ENCODE measurements at regions not wholly inside any gene's neighbourhood (a gene's known extent, or its start where the extent isn't known, plus 50 kb on each side); places are given as distances from the start of the nearest gene placed in this dataset.
"Not testable (repeated sequence)": the region's sequence is repeated elsewhere in the genome, so short reads cannot be mapped to it uniquely, and the experiment has no call there.

- Mint-ChIP-seq H3K27ac (no peak overlapping the region), H3K4me1 (ENCODE audit: low read depth) (no peaks in the 10 kb centered on the region), H3K4me3 (no peak overlapping the region), H3K27me3 (peaks cover 15% of the 10 kb centered on the region), H3K9me3 (ENCODE audit: low read depth) (peaks cover 4% of the 10 kb centered on the region), H3K36me3 (peaks cover under 1% of the 10 kb centered on the region)
Observed at GRCh38 chr21:35720208-35720731, 340.1 kb downstream of the SETD4 start.

DNA sequence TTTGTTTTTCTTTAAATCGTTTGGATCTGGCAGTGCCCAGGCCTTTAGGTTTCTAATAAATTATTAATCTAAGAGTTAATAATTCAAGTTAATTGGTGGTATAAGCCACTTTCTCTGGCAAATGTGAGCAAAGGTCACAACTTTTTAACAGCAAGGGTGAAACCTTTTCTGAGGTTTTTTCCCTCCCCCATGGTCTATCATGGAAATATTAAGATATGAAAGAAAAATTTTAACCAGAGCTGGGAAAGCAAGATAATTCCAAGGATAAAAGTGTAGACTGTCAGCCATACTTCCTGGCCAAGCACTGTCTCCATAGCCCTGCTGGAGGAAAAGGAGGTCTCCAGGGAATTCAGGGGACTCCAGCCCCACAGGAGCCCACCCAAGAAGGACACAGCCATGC, 341.2 kb downstream of the SETD4 start:
- Mint-ChIP-seq H3K27ac (no peak overlapping the region), H3K36me3 (no peaks in the 10 kb centered on the region), H3K27me3 (peaks cover 16% of the 10 kb centered on the region), H3K9me3 (ENCODE audit: low read depth) (peaks cover 4% of the 10 kb centered on the region), H3K4me3 (no peak overlapping the region), H3K4me1 (ENCODE audit: low read depth) (no peaks in the 10 kb centered on the region)

GRCh38 chr21:35716876-35717565, 343.3 kb downstream of the SETD4 start:
- Mint-ChIP-seq H3K4me3 (no peak overlapping the region), H3K9me3 (ENCODE audit: low read depth) (peaks cover under 1% of the 10 kb centered on the region), H3K36me3 (no peaks in the 10 kb centered on the region), H3K27ac (no peak overlapping the region), H3K27me3 (peaks cover 12% of the 10 kb centered on the region), H3K4me1 (ENCODE audit: low read depth) (no peaks in the 10 kb centered on the region)

- H3K36me3 Mint-ChIP-seq = no peaks in the 10 kb centered on the region
- no peaks in the 10 kb centered on the region for H3K9me3 Mint-ChIP-seq (ENCODE audit: low read depth)
- no peak overlapping the region for H3K4me3 Mint-ChIP-seq
- H3K27me3 Mint-ChIP-seq = peaks cover 12% of the 10 kb centered on the region
- no peak overlapping the region for H3K27ac Mint-ChIP-seq
- H3K4me1 Mint-ChIP-seq (ENCODE audit: low read depth) = peaks cover 2% of the 10 kb centered on the region
Observed at GRCh38 chr21:35713914-35714313, 346.4 kb downstream of the SETD4 start.

DNA sequence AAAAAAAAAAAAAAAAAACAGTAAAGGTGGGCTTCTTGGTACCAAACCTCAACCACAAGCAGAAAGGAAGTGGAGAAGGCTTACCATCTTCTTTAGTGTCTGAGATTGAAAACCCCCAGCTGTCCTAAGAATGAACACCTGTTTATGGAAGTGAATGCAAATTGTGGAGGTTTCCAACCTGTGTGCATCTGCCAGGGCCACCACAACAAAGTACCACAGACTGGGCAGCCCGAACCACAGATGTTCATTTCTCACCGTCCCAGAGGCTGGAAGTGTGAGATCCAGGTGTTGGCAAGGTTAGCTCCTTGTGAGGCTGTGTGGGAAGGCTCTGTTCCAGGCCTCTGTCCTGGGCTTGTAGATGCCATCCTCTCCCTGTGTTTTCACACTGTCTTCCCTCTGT, 348.7 kb downstream of the SETD4 start:
- Mint-ChIP-seq H3K4me1 (ENCODE audit: low read depth) (peaks cover 2% of the 10 kb centered on the region), H3K36me3 (no peaks in the 10 kb centered on the region), H3K27me3 (peaks cover 7% of the 10 kb centered on the region), H3K9me3 (ENCODE audit: low read depth) (no peaks in the 10 kb centered on the region), H3K27ac (no peak overlapping the region), H3K4me3 (no peak overlapping the region)

DNA sequence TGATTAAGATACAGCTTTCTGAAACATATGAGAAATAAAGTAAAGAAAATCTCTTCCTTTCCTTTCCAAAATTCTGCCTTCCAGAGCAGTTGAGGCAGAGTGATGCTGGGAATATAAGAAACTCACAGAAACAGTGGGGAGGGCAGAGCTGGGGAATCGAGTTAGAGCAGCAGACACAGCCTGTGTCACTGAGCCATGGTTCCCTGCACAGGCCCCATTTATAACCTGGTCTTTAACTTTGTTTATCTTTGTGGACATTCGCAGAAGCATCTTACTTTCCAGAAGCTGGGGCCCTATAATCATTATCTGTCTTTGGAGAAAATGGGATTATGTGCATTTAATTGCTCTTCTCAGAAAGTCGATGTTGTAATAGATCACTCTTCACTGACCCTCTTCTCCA, 349.1 kb downstream of the SETD4 start:
- no peaks in the 10 kb centered on the region for H3K9me3 Mint-ChIP-seq (ENCODE audit: low read depth)
- no peak overlapping the region for H3K4me3 Mint-ChIP-seq
- H3K27ac Mint-ChIP-seq = no peak overlapping the region
- H3K4me1 Mint-ChIP-seq (ENCODE audit: low read depth) = peaks cover 2% of the 10 kb centered on the region
- H3K36me3 Mint-ChIP-seq = no peaks in the 10 kb centered on the region
- peaks cover 7% of the 10 kb centered on the region for H3K27me3 Mint-ChIP-seq

DNA sequence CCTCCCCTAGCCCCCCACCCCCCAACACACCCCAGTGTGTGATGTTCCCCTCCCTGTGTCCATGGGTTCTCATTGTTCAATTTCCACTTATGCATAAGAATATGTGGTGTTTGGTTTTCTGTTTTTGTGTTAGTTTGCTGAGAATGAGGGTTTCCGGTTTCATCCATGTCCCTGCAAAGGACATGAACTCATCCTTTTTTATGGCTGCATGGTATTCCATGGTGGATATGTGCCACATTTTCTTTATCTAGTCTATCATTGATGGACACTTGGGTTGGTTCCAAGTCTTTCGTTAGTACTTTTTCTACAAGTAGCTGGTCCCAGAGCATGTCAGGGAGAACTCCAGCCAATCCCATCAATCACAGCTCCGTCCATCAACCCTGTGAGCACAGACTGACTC, 350.3 kb downstream of the SETD4 start:
- not testable (repeated sequence) for H3K27me3 Mint-ChIP-seq; H3K36me3 Mint-ChIP-seq; H3K4me1 Mint-ChIP-seq (ENCODE audit: low read depth); H3K4me3 Mint-ChIP-seq; H3K9me3 Mint-ChIP-seq (ENCODE audit: low read depth); H3K27ac Mint-ChIP-seq

DNA sequence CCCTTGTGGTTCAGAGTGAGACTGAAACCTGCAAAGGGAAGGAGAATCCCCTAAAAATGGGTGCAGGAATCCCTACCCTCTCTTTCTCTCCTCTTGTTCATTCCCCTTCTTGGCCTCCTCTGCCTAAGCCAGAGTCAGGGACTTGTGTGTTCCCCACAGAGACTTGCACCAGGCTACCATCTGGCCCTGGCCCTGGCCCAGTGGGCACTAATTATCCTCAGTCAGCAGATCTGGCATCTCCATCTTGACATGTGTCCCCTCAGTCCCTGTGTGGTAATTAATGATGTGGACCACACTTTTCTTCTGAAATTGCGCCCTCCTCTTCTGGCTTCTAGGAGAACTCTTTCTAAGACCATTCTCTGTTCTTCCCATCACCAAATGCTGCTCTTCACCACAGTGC, 354.4 kb downstream of the SETD4 start:
- H3K4me1 Mint-ChIP-seq (ENCODE audit: low read depth) = no peaks in the 10 kb centered on the region
- no peaks in the 10 kb centered on the region for H3K9me3 Mint-ChIP-seq (ENCODE audit: low read depth)
- H3K4me3 Mint-ChIP-seq = no peak overlapping the region
- H3K36me3 Mint-ChIP-seq = no peaks in the 10 kb centered on the region
- H3K27me3 Mint-ChIP-seq = peaks cover 15% of the 10 kb centered on the region
- H3K27ac Mint-ChIP-seq = no peak overlapping the region

DNA sequence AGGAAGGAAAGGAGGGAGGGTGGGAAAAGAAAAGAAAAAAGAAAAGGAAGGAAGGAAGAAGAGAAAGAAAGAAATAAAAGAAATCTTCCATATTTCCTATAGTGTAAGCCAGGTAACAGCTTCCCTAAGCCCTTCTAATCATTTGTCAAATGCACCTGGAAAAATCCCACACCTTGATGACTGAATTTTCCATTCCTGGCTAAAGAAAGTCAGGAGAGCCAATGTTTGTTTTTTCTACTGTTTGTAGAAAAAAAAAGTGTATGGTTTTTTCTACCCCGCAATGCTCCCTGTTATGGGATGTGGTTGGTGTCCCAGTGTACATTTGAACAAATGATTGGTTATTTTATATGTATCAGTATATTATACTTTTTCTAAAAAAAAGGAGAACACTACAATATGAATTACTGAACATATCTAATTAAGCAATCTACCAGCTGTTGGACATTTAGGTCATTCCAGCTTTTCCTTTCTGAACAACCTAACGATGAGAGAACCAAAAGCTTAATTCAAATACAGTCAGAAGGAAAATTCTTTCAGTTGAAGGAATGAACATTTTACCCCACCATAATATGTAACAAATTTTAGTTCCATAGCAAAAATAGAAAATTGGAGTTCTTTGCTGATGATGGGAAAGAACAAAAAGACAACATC, 355.0 kb downstream of the SETD4 start:
- Mint-ChIP-seq H3K9me3 (ENCODE audit: low read depth) (no peaks in the 10 kb centered on the region), H3K4me1 (ENCODE audit: low read depth) (no peaks in the 10 kb centered on the region), H3K4me3 (no peak overlapping the region), H3K27ac (no peak overlapping the region), H3K36me3 (no peaks in the 10 kb centered on the region), H3K27me3 (peaks cover 19% of the 10 kb centered on the region)

DNA sequence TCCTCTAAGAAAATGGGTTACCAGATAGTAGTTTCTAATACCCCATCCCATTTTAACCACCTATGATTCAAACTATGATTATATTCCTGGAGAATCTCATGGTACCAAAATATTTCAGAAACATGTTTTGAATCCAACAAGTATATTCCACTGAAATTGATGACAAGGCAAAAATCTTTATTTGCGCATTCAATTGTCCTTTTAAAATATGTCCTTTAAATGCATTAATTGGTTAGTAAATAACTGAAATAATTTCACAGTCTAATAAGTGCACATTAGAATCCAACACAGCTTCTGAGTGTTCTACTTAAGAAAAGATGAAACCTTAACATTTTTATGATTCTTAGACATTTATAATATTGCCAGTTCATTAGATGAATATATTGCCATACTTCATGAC, 356.6 kb downstream of the SETD4 start:
- no peaks in the 10 kb centered on the region for H3K9me3 Mint-ChIP-seq (ENCODE audit: low read depth)
- H3K36me3 Mint-ChIP-seq = no peaks in the 10 kb centered on the region
- H3K27ac Mint-ChIP-seq = no peak overlapping the region
- H3K4me1 Mint-ChIP-seq (ENCODE audit: low read depth) = no peaks in the 10 kb centered on the region
- no peak overlapping the region for H3K4me3 Mint-ChIP-seq
- H3K27me3 Mint-ChIP-seq = peaks cover 24% of the 10 kb centered on the region

GRCh38 chr21:35699361-35699760, 361.0 kb downstream of the SETD4 start:
- no peaks in the 10 kb centered on the region for H3K9me3 Mint-ChIP-seq (ENCODE audit: low read depth)
- peaks cover 11% of the 10 kb centered on the region for H3K4me1 Mint-ChIP-seq (ENCODE audit: low read depth)
- no peaks in the 10 kb centered on the region for H3K36me3 Mint-ChIP-seq
- H3K27ac Mint-ChIP-seq = no peak overlapping the region
- peaks cover 21% of the 10 kb centered on the region for H3K27me3 Mint-ChIP-seq
- no peak overlapping the region for H3K4me3 Mint-ChIP-seq

DNA sequence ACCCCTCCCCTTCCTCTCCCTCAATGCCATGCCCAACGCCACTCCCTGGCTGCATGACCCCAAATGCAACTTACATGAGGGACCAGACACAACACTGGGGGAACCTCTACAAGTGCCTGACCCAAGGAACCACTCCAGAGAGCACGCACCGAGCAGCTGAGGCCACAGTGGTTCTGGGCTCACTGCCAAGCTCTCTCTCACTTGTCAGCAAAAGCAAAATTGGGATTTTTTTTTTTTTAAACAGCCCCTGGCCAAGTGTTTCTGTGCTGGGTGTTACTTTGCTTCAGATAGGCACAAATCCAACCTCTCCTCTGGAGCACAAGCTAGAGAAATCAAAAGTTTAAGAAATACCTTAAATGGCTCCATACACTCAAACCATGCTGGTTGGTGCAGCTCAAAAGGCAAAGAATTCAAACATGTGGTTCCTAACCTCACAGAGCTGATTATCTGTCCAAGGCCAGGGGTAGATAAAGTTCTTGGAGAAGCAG, 363.0 kb downstream of the SETD4 start:
- Mint-ChIP-seq H3K27ac (no peak overlapping the region), H3K27me3 (peaks cover 12% of the 10 kb centered on the region), H3K36me3 (no peaks in the 10 kb centered on the region), H3K4me1 (ENCODE audit: low read depth) (peaks cover 11% of the 10 kb centered on the region), H3K4me3 (no peak overlapping the region), H3K9me3 (ENCODE audit: low read depth) (no peaks in the 10 kb centered on the region)

DNA sequence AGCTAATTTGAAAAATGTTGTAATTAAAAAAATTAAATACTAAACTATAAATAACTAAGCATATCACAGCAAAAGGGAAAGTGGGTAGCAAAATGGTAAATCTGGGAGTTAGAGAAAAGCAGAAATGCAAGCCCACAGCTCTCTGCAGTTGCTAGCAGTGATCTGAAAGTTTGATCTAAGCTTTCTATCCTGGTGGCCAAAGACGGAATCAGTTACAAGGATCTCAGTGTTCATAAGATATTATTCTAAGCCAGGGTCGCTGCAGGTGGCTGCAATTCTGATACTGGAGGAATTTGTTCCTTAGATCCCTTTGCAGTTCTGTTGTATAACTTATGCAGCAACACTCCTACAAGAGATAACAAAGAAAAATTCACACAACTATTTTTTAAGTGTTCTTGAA, 363.7 kb downstream of the SETD4 start:
- no peak overlapping the region for H3K27ac Mint-ChIP-seq
- H3K4me1 Mint-ChIP-seq (ENCODE audit: low read depth) = peaks cover 11% of the 10 kb centered on the region

DNA sequence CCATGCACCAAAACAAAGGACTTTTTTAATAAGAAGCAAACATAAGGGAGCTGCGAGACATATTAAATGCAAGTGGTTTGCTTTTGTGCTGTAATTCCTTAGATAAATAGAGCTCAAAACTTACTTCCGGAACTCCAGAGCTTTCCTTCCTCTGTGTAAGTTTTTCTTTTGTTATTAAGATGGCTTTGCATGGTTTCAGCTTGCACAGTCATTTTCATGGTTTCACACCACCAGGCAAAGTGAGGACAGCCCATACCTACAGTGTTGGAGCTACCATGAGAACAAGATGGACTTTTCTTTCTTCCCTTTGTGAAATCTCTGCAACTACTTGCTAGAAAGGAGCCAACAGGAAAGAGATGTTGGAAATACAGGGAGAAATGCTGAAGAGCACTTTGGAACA, 368.0 kb downstream of the SETD4 start:
- peaks cover 6% of the 10 kb centered on the region for H3K4me1 Mint-ChIP-seq (ENCODE audit: low read depth)
- H3K4me3 Mint-ChIP-seq = no peak overlapping the region
- peaks cover 6% of the 10 kb centered on the region for H3K27me3 Mint-ChIP-seq
- peaks cover 7% of the 10 kb centered on the region for H3K36me3 Mint-ChIP-seq
- H3K27ac Mint-ChIP-seq = no peak overlapping the region
- peaks cover 7% of the 10 kb centered on the region for H3K9me3 Mint-ChIP-seq (ENCODE audit: low read depth)

More for the DNA sequence above, 363.7 kb downstream of the SETD4 start:
- peaks cover 12% of the 10 kb centered on the region for H3K27me3 Mint-ChIP-seq
- H3K36me3 Mint-ChIP-seq = peaks cover 5% of the 10 kb centered on the region
- H3K9me3 Mint-ChIP-seq (ENCODE audit: low read depth) = peaks cover 4% of the 10 kb centered on the region
- H3K4me3 Mint-ChIP-seq = no peak overlapping the region

DNA sequence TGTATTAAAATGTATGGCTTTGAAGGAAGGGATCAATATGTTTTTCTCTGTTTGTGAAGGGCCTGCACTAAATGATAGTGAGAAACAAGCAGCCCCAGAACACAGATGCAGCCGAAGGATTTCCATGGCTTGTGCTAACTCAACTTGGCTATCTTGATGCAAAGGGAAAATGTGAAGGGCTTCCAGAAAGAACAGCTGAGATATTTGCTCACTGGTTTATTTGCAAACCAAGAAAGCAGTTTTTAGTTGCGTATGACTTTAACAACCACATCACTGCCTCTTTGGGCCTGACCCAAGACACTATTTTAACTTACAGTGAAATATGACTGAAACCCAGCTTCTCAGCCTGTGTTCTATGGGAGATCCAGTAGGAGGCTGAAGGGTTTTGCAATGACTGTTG, 369.9 kb downstream of the SETD4 start:
- H3K9me3 Mint-ChIP-seq (ENCODE audit: low read depth) = peaks cover 7% of the 10 kb centered on the region
- no peak overlapping the region for H3K4me3 Mint-ChIP-seq
- H3K36me3 Mint-ChIP-seq = peaks cover 7% of the 10 kb centered on the region
- H3K27ac Mint-ChIP-seq = no peak overlapping the region
- no peaks in the 10 kb centered on the region for H3K4me1 Mint-ChIP-seq (ENCODE audit: low read depth)
- peaks cover 9% of the 10 kb centered on the region for H3K27me3 Mint-ChIP-seq

All from activated naive CD8-positive, alpha-beta T cell (primary cell).